Stimulated activated naive CD8-positive, alpha-beta T cell treated with anti-CD3 and anti-CD28 coated beads, Interleukin-15, Interleukin-2, amounts not matched to agents 100 ng/mL and 50 ng/mL, for 24 hours (primary cell): ENCODE measurements at regions not wholly inside any gene's neighbourhood (a gene's known extent, or its start where the extent isn't known, plus 50 kb on each side); places are given as distances from the start of the nearest gene placed in this dataset.

Source experiments
- H3K27ac Mint-ChIP-seq: one replicate; pipeline ENCODE4 v1.8.0; 2021; ENCODE audit warnings: mild to moderate bottlenecking, mixed read lengths
- H3K27me3 Mint-ChIP-seq: one replicate; pipeline ENCODE4 v1.8.0; 2021; ENCODE audit warnings: mixed read lengths
- H3K36me3 Mint-ChIP-seq: one replicate; pipeline ENCODE4 v1.8.0; 2021; ENCODE audit warnings: low read depth, mixed read lengths
- H3K4me1 Mint-ChIP-seq: one replicate; pipeline ENCODE4 v1.8.0; 2021; ENCODE audit warnings: low read depth, mixed read lengths
- H3K4me3 Mint-ChIP-seq: one replicate; pipeline ENCODE4 v1.8.0; 2021; ENCODE audit warnings: mild to moderate bottlenecking, mixed read lengths
- H3K9me3 Mint-ChIP-seq: one replicate; pipeline ENCODE4 v1.8.0; 2021; ENCODE audit warnings: mixed read lengths

DNA sequence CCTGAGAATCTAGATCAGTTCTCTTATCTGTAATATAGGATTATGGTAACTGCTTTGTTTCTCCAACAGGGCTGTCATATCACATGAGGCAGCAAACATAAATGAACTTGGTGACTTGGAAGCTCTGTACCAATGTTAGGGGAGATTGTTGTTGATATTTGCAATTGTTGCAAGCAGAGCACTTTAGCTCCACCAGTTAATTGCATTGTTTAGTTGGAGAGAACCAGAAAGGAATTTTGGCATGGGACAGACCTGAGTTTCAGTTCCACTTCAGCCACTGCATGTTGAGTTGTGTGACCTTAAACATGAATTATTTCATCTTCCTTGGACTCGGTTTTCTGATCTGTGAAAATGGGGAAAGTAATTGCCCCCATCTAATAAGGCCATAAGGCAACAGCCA, 142.3 kb upstream of the JUN start:
- H3K27ac Mint-ChIP-seq: no peak overlapping the region
- peaks cover 36% of the 10 kb centered on the region for H3K4me1 Mint-ChIP-seq
- no peaks in the 10 kb centered on the region for H3K36me3 Mint-ChIP-seq
- H3K9me3 Mint-ChIP-seq: no peaks in the 10 kb centered on the region
- no peaks in the 10 kb centered on the region for H3K27me3 Mint-ChIP-seq
- H3K4me3 Mint-ChIP-seq: no peak overlapping the region

DNA sequence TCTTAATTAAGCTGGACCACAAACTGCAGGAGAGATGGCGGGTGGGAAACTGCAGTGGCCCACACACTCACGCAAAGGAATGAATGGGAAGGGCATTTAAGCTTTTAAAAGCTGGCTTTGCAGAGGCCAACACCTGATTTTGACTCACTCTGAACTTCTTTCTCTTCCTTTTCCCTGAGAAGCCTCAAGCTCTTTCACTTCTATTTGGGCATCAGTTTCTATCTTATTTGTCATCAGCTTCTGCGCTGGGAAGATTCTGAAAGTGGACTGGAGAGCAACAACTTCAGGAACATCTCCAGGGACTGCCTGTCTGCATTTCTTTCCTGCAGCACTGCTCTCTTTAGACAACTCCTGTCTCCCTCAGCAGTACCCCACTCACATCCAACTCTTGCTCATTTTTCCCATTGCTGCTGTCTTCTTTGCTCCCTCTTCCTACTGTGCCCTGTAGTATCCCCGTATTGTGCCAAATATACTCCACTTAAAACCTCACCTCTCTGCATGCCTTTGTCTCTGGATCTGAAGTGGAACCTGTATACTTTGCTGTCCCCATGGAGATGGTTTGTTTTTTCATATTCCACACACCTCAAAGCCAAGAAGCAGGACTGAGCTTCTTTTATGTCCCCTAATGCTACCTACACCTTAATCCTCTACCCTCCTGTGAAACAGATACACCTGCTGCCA, 143.3 kb upstream of the JUN start:
- no peaks in the 10 kb centered on the region for H3K9me3 Mint-ChIP-seq
- no peak overlapping the region for H3K4me3 Mint-ChIP-seq
- H3K36me3 Mint-ChIP-seq: no peaks in the 10 kb centered on the region
- H3K4me1 Mint-ChIP-seq: peaks cover 40% of the 10 kb centered on the region
- H3K27ac Mint-ChIP-seq: no peak overlapping the region
- no peaks in the 10 kb centered on the region for H3K27me3 Mint-ChIP-seq

DNA sequence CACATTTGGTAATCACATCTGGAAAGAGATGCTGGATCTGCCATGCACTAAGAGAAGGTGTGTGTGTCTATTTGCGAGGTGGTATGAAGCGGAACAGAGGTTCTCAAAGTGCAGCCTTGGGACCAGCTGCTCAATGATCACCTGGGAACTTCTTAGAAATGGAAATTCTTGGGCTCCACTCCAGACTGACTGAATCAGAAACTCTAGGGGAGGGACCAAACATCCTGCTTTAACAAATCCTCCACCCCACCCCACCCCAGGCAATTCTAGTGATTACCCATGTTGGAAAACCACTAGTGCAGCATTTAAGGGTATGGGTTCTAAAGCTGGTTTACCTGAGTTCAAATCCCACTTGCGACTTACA, 143.9 kb upstream of the JUN start:
- Mint-ChIP-seq H3K27ac (no peak overlapping the region), H3K4me3 (no peak overlapping the region), H3K4me1 (peaks cover 40% of the 10 kb centered on the region)

DNA sequence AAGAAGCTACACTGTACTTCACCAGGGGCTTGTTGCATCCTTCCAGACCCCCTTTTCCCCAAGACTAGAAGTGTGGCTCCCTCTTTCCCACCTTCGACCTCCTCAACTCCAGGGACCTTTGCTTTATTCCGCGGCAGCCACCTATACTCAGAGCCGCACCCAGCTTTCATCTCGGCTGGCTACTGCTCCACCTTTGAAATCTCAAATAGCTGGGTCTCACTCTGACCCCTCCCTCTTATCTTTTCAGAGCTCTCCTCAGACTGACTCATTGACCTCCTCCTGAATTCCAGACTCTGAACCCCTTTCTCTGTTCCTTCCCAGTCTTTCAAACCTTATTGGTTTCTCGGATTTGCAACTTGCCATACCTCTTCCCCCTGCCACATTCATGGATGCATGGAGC, 144.7 kb upstream of the JUN start:
- no peaks in the 10 kb centered on the region for H3K36me3 Mint-ChIP-seq
- H3K27ac Mint-ChIP-seq: no peak overlapping the region
- peaks cover 41% of the 10 kb centered on the region for H3K4me1 Mint-ChIP-seq
- H3K27me3 Mint-ChIP-seq: no peaks in the 10 kb centered on the region
- peaks cover 2% of the 10 kb centered on the region for H3K9me3 Mint-ChIP-seq
- no peak overlapping the region for H3K4me3 Mint-ChIP-seq

More for the DNA sequence above, 143.9 kb upstream of the JUN start:
- Mint-ChIP-seq H3K36me3 (no peaks in the 10 kb centered on the region), H3K27me3 (no peaks in the 10 kb centered on the region), H3K9me3 (no peaks in the 10 kb centered on the region)

DNA sequence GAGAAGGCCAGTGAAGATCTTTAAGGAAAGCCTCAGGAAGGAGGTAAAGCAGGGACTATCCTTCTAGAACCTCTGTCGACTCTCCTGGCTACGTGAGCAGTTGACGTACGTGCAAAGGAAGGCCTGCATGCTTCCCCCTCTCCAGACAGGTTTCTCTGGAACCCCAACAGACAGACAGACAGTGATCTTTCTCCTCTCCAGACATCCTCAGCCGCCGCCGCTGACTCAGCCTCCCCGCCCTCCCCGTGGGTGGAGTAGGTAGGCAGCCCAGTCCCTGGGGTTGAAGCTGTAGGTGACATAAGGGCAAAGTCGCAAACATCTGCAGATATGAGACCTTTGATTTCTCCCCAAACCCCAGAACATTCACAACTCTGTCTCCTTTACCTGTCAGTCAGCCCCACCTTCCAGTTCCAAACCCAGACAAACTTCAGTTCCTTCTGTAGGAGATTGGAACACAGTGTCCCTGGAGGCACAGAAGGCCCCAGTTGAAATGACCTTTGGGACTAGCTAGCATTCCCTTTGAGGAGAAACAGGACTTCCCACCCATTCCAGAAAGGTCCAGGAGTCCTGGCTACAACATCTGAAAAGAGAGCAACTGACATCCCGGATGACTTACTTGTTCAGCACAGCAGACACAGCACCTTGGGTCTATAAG, 146.0 kb upstream of the JUN start:
- Mint-ChIP-seq H3K4me3 (no peak overlapping the region), H3K4me1 (peaks cover 44% of the 10 kb centered on the region), H3K9me3 (peaks cover 5% of the 10 kb centered on the region), H3K36me3 (no peaks in the 10 kb centered on the region), H3K27ac (no peak overlapping the region), H3K27me3 (no peaks in the 10 kb centered on the region)

DNA sequence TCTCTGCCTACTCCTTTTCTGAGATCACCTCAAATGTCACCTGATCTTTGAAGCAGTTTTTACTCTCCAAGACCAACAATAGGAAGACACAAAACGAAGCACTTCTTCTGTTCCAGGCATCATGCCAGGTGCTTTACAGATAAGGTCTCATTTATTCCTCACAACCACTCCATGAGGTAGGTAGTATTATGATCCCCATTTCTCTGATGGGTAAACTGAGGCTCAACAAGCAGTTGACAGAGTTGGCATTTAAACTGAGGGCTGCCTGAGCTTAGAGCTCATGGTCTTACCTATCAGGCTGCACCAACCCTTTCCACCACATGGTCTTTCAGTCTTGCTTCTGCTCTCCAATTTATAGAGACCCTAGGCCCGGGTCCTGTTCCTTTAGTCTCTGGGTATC, 147.2 kb upstream of the JUN start:
- no peaks in the 10 kb centered on the region for H3K27me3 Mint-ChIP-seq
- peaks cover 44% of the 10 kb centered on the region for H3K4me1 Mint-ChIP-seq
- H3K36me3 Mint-ChIP-seq: no peaks in the 10 kb centered on the region
- no peak overlapping the region for H3K4me3 Mint-ChIP-seq
- H3K27ac Mint-ChIP-seq: no peak overlapping the region
- peaks cover 5% of the 10 kb centered on the region for H3K9me3 Mint-ChIP-seq

DNA sequence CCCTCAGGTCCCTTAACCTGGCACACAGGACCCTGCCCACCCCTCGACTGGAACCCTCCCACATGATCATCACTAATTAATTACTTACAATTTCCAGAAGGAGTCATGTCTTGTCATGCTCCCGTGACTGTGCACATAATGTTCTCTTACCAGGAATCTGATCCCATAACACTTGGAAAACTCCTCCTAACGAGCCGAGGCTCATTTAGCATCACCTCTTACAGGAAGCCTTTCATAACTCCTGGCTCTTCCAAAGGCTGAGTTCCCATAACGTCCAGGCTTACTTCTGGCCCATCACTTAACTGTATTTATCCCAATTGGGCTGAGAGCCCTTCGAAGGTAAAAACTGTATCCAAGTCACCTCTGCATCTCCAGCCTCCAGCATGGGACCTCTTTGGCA, 147.9 kb upstream of the JUN start:
- Mint-ChIP-seq H3K36me3 (no peaks in the 10 kb centered on the region), H3K27ac (no peak overlapping the region), H3K4me1 (peaks cover 43% of the 10 kb centered on the region), H3K9me3 (peaks cover 5% of the 10 kb centered on the region), H3K4me3 (no peak overlapping the region), H3K27me3 (no peaks in the 10 kb centered on the region)

DNA sequence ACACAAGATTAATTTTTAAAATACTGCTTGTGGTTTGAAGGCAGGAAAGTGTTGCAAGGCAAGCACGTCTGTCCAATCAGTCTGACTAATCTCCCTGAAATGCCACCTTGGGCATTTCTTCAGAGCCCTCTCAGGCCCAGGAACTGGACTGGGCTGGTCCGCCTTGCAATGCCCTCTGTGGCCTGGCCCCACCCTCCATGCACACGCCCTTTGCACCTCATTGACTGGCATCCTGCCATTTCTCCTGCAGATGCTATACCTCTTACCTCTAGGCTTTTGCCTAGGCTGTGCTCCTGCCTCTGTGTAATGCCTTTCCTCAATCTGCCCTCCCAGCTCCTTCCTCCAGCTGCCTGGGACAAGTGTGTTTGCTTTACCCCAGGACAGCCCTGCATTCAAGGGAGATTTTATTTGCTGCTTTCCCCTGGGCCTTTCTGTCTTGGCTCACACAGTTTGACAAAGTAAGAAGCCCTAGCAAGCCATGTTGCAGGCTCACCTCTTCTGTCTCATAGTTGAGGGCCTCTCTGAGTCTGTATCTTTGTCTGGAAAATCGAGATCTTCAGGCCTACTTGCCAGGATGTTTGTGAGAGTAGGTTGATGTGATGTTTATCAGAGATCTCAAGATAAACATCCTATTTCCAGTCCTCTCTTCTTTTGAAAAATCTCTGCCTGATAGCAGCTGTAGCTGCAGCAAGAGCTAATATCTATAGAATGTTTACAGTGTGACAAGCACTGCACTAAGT, 149.2 kb upstream of the JUN start:
- no peaks in the 10 kb centered on the region for H3K27me3 Mint-ChIP-seq
- no peak overlapping the region for H3K27ac Mint-ChIP-seq
- no peaks in the 10 kb centered on the region for H3K36me3 Mint-ChIP-seq
- H3K9me3 Mint-ChIP-seq: peaks cover 5% of the 10 kb centered on the region
- no peak overlapping the region for H3K4me3 Mint-ChIP-seq
- H3K4me1 Mint-ChIP-seq: peaks cover 34% of the 10 kb centered on the region

DNA sequence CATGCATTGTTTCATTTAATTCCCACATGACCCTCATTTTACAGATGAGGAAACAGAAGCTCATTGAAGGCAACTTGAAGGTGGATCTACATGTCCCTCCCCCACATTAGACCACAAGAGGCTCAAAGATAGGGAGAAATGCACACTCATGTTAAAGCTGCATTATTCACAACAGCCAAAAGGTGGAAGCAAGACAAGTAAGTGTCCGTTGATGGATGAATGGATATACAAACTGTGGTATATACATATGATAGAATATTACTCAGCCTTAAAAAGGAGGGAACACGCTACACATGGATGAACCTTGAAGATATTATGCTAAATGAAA, 149.7 kb upstream of the JUN start:
- peaks cover 36% of the 10 kb centered on the region for H3K4me1 Mint-ChIP-seq

DNA sequence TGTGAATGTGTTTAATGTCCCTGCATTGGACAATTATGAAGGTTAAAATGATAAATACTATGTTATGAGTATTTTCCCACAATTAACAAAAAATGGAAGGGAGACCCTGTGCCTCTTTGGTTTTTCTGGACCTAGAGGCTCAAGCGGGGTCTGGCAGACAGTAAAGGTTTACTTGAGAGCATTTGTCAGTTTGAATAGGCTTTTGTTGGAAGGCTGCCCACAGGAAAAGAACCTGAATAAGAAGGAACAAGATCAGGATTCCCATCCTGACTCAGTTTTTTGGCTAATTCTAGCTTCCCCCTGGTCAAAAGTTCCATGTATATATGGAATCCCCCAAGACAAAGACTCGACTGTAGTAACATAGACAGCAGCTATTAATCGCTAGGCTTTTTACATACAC, 150.9 kb upstream of the JUN start:
- no peak overlapping the region for H3K4me3 Mint-ChIP-seq
- H3K36me3 Mint-ChIP-seq: no peaks in the 10 kb centered on the region
- H3K4me1 Mint-ChIP-seq: peaks cover 30% of the 10 kb centered on the region
- no peak overlapping the region for H3K27ac Mint-ChIP-seq
- peaks cover 5% of the 10 kb centered on the region for H3K9me3 Mint-ChIP-seq
- H3K27me3 Mint-ChIP-seq: no peaks in the 10 kb centered on the region

More for the DNA sequence above, 149.7 kb upstream of the JUN start:
- H3K27me3 Mint-ChIP-seq: no peaks in the 10 kb centered on the region
- peaks cover 5% of the 10 kb centered on the region for H3K9me3 Mint-ChIP-seq
- no peaks in the 10 kb centered on the region for H3K36me3 Mint-ChIP-seq
- no peak overlapping the region for H3K27ac Mint-ChIP-seq
- no peak overlapping the region for H3K4me3 Mint-ChIP-seq

DNA sequence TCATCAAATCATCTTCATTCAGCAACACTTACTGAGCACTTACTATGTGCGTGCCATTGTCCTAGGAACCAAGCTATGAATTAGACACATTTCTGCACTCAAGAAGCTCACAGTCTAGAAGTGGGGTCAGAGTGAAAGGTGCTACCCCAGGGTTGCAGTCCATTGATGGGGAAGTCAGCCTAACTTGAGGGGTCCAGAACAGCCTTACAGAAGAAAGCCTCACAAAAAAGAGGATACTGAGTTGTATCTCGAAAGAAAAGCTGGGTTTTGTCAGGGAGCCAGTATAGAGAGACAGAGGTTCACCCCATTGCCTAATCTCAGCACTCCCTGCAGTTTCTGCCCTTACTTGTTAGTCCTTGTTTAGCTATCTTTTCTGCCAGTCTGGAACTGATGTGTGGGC, 153.1 kb upstream of the JUN start:
- Mint-ChIP-seq H3K9me3 (peaks cover 5% of the 10 kb centered on the region), H3K4me1 (peaks cover 44% of the 10 kb centered on the region)

DNA sequence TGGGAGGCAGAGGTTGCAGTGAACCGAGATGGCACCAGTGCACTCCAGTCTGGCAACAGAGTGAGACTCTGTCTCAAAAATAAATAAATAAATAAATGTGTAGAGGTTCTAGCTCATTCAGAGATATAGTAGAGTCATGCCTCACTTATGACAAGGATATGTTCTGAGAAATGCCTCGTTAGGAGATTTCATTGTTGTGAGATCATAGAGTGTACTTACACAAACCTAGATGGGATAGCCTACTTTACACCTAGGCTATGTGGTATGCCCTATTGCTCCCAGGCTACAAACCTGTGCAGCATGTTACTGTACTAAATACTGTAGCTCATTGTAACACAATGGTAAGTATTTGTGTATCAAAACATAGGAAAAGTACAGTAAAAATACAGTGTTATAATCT, 155.3 kb upstream of the JUN start:
- Mint-ChIP-seq H3K9me3 (no peaks in the 10 kb centered on the region), H3K4me3 (no peak overlapping the region), H3K36me3 (no peaks in the 10 kb centered on the region), H3K27ac (no peak overlapping the region), H3K4me1 (peaks cover 47% of the 10 kb centered on the region), H3K27me3 (no peaks in the 10 kb centered on the region)

More for the DNA sequence above, 153.1 kb upstream of the JUN start:
- Mint-ChIP-seq H3K27ac (no peak overlapping the region), H3K27me3 (no peaks in the 10 kb centered on the region), H3K36me3 (no peaks in the 10 kb centered on the region), H3K4me3 (no peak overlapping the region)

DNA sequence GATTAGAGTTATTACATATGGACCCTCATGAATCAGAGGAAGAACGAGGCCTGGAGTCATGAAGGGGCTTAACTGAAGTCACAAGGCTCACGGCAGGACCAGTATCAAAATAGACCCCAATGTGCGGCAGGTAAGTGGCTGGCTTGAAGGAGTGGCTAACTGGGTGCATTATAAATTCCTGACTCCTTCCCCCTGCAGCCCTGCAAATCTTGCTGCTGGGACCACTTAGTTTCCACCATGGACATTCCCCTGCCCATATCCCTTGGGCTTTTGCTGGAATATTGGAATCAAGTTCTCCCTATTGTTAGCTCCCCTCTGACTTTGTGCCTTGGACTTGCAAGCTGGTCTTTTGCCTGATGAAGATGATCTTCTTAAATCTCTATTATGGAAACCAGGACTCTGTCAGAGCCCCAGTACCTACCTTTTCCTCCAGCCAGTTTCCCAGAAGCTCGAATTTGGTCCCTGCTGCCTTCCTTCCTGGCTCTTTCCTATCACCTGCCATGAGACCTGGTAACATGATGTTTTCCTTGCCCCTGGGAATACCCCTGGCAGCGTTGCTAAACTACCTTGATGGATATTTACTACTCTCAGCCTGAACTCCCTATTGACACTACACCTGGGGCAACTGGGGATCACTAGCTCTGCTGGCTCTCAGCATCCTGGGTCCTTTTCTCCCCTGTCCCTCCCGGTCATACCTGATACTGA, 156.0 kb upstream of the JUN start:
- Mint-ChIP-seq H3K4me1 (peaks cover 54% of the 10 kb centered on the region), H3K4me3 (no peak overlapping the region), H3K9me3 (no peaks in the 10 kb centered on the region), H3K27me3 (no peaks in the 10 kb centered on the region), H3K36me3 (no peaks in the 10 kb centered on the region), H3K27ac (no peak overlapping the region)

DNA sequence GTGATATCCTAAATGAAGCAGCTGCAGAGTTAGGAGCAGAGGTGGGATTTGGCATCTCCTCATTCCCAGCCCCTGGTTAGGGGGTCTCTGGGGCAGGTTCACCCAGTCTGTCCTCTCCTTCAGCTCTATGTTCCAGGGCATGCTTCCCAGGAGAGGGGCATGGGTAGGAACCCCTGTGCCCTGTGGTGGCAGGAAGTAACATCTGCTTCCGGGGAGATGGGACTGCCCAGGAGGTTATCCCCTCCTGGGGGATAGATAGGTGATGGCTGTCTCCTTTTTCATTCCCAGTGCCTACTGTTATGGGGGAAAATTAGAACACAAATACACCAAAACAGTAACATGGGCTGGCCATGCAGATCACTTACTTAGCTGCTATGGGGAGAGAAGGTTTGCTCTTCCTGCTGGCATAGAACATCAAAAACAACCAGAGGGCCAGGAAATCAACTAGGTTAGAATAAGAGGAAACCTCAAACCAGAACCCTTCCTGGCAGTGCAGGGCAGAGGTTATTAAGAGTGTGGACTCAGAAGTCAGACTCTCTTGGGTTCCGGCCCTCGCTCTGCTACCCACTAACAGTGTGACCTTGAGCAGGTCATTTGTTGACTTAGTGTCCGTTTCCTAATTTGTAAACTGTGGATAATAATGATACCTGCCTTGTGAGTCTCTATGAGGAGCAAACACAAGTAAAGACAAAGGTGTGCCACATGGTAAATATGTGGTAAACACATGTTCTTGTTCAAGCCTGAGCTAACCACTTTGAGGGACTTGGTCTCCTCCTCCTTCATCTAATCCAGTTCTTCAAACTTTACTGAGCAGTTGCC, 157.8 kb upstream of the JUN start:
- H3K4me3 Mint-ChIP-seq: no peak overlapping the region
- H3K4me1 Mint-ChIP-seq: peaks cover 61% of the 10 kb centered on the region
- no peaks in the 10 kb centered on the region for H3K27me3 Mint-ChIP-seq
- H3K9me3 Mint-ChIP-seq: peaks cover 7% of the 10 kb centered on the region
- peak overlapping the region; percentile 68 for H3K27ac Mint-ChIP-seq
- no peaks in the 10 kb centered on the region for H3K36me3 Mint-ChIP-seq
